ENCODE measurements at regions not wholly inside any gene's neighbourhood (a gene's known extent, or its start where the extent isn't known, plus 50 kb on each side); places are given as distances from the start of the nearest gene placed in this dataset.
A peak's percentile ranks its signal among the peaks of the same experiment; 100 is the strongest.

GRCh38 chr7:130931423-130931822 is 197.4 kb upstream of the KLF14 start:
- no peak for DNase-seq

GRCh38 chr7:130932088-130932487 is 198.1 kb upstream of the KLF14 start:
- DNase-seq: no peak

- DNase-seq: no peak
Observed at GRCh38 chr7:130932667-130933432, 198.8 kb upstream of the KLF14 start.

GRCh38 chr7:130933919-130934318 is 199.9 kb upstream of the KLF14 start:
- DNase-seq: no peak

DNA sequence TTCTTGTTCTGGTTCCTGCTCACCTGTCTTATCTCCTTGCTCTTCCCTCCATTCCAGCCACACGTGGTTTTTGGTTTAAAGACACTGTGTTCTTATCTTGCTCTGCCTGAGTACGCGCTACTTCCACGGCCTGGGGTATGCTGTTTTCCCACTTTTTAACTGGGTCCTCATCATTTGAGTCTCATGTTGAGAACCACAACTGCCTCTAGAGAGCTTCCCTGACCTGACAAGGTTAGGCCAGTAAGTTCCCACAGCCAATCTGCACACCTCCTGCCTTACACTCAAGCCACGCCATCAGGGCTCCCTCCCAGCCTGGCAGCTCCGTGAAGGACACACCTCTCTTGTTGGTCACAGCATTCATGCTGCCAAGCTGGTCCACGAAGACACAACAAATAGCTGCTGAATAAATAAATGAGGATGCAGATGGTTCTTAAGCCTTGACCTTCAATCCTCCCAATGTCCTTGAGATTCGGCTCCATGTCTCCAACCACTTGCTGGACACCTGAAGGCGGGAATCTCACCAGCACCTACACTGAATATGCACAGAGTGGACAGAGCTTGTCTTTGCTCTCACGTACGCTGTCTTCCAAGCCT is 201.7 kb upstream of the KLF14 start:
- no peak for DNase-seq

DNA sequence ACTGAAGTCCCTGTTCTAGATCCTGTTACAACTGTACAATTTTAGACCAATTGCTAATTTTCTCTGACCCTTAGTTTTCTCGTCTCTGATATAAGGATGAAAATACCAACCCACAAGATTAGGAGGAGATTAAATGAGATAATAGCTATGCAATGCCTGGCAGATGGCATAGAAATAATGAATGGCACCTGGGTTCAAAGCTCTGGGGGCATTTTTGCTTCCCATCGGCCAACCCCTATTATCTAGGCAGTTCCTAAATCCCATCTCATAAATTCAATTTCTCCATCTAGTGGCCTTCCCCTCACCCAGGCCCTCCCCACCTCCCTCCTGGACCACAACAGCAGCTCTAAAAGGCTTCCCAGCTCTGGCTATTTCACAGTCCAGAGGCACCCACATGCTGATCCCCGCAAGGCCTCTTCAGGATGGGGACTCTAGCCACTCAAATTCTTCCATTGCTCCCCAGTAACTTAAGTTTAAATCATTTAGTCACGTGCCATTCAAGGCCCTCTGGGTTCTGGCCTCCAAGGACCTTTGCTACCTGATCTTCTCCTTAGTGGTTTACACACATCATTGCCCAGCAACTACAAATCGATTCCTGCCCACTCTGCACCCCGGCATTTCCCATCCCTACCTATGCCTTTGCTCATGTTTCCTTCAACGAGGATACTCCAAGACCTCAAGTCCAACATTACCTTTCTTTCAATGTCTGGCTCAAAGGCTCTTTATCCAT is 202.4 kb upstream of the KLF14 start:
- no peak for DNase-seq

DNA sequence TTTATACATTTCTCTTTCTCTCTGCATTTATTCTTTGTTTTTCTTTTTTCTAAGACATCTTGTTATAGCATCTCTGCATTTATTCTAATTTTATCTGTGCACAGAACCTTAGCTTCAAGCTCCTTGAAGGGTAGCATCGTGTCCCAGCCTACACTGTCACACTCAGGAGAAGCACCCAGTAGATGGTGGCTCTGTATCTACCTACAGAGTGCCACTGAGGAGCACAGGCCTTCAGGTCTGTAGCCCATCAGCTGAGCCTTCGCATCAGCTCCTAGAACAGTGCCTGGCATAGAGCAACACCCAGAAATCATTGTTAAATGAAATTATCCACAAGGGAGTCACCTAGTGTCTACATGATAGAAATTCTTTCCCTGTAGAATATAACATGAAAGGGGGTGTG is 203.0 kb upstream of the KLF14 start:
- no peak for DNase-seq

DNA sequence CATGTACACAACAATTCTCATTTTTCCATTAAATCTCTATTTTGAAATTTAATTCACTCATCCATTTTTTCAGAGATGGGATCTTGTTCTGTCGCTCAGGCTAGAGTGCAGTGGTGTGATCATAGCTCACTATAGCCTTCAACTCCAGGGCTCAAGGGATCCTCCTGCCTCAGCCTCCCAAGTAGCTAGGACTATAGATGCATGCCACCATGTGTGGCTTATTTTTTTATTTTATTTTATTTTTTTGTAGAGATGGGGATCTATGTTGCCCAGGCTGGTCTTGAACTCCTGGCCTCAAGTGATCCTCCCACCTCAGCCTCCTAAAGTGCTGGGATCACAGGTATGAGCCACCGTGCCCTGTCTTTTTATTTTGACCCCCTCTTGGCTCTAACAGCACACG is 203.8 kb upstream of the KLF14 start:
- no peak for DNase-seq

DNA sequence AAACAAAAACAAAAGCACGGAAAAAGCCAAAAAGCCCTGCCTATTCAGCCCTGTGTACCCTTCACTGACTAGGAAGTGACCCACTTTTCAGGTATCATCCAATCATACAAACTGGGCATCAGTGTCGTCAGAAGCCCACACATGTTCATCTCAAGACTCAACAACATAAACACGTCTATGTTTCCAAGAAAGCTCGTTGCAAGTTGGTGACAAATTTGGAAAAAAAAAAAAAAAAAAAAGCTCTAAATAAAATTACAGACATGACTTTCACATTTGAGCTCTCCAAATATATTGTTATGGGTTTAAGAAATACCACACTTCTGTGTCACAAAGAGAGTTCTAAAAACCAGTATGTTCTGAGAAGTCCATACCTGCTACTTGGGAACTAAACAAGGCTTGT is 204.7 kb upstream of the KLF14 start:
- no peak for DNase-seq

- DNase-seq: no peak
Observed at GRCh38 chr7:130939321-130940095, 205.5 kb upstream of the KLF14 start.

DNA sequence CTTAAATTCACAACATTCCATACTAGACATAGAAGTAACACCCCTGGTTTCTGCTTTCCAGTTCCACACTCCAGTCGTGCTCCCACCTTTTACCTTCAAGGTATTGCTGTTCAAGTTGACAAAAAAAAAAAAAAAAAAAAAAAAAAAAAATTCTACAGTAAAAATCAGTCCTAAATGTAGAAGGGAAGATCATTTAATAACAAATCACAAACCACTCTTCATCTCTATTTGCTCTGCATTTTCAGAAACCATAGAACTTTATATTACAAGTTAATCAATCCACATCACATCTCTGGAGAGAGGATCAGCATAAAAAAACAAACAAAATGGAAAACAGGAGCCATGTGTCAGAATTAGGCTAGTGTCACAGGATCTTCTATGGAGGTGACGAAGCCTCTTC is 206.3 kb upstream of the KLF14 start:
- DNase-seq: no peak

- no peak for DNase-seq
Observed at GRCh38 chr7:130940907-130941306, 206.9 kb upstream of the KLF14 start.

GRCh38 chr7:130941322-130942210 is 207.6 kb upstream of the KLF14 start:
- peak; percentile 63 for DNase-seq

DNA sequence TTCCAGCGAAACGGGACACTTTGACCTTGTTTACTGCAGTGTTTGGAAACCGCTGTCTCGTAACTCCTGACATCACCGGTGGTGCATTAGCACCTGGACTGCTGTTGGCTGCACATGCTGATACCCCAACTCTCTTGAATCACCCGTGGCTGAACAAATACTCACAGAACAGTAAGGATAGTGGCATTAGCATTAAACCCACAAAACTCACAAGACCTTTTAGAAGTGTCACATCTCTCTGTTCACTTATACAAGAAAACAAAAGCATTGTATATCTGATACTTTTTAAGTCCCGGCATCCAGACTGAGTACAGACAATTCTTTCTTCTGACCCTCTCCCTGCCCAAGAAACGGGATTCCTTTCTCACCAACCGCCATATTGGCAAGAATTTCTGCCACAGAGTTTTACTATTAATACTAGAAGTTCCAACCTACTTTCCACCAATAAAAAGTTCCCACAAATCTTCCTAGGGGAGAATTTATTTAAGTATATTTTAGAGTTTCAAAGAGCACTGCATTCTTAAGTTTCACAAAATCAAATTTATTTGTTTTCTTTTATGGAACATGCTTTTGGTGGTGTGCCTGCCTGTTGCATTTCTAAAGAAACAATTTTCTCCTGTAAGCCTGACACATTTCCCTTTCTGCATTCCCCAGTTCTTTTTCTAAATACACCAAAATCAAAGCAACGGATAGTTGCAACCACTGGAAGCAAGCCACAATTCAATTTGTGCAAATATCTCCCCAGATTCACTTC is 208.4 kb upstream of the KLF14 start:
- no peak for DNase-seq

DNA sequence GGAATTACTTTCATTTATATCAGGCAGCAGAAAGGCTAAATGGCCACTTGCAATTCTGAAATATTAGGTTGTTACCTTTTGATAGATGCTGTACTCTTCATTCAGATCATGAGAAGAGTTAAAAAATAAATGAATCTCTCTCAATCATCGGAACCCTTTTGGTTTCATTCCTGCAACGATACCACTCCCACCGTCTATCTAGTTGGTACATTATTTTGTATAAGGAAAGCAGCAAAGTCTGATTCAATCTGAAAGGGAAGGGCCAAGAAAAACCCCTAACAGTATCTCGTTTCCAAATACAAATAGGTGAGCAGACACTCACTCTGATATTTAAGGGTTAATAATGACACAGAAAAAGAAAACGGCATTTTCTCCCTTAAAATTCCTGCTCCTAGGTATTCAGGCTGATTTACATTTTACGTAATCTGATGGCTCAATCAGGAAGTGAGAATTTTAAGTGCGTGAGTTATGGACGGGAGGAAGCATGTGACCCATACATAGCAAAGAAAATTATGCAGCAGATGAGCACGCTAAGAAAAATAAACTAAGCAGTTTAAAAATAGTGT is 209.4 kb upstream of the KLF14 start:
- DNase-seq: no peak

DNA sequence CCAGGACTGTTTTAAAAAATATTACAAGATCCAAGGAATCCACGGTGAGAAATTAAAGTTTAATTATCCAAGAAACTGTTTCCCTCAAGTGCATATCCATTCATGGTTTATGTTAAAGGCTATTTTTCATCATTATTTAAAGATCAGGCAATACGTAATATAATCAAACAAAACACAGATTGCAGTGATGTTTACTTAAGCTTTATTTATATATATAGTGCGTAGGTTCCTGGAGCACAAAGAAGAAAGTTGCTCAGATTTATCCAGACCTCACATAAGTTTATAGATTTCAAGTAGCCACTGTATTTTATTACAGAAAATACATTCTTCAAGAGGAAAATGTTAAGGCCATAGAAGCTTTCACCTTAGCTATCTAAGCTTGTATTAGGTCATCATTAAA is 210.0 kb upstream of the KLF14 start:
- no peak for DNase-seq

DNA sequence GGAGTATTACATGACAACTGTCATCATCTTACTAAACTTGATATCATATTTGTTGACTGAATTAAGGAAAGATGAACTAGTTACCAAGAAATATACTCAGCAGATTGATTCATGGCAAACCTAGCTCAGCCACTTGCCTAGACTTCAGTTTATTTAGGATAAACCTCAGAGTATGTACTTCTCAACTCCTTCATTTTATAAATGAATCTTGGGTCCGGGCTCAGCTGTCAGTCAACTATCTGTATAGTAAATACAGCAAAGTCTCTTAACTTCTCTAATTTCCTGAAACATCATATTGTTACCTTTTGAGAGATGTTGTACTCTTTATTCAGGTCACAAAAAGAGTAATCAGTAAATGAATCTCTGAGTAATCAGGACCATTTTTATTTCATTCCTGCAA is 211.0 kb upstream of the KLF14 start:
- DNase-seq: no peak

DNA sequence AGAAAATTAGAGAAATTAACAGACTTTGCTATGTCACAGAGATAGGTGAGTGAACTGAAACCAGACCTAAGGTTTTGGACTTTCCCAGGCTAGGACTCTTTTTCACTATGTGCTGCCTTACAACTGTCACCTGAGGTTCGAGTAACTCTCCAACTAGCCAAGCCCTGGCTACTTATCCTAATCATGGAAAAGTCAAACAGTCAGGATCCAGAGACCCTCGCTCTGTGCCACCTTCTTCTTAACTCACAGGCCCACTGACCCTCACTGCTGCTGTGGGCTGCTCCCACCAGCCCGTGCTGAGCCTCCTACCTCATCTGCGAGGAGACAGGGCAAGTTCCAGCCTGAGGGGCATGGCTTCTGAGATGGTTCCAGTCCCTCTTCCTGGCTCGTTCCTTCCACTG is 211.4 kb upstream of the KLF14 start:
- no peak for DNase-seq

DNA sequence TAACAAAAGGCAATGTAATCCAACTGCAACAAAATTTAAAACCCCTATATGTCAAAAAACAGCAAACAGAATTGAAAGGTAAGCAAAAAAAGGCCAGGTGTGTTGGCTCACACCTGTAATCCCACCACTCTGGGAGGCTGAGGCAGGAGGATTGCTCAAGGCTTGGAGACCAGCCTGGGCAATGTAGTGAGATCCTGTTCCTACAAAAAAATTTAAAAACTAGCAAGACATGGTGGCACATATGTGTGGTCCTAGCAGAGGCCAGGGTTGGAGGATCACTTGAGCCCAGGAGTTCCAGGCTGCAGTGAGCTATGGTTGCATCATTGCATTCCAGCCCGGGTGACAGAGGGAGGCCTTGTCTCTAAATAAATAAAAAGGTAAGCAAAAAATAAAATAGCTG is 212.1 kb upstream of the KLF14 start:
- DNase-seq: no peak

DNA sequence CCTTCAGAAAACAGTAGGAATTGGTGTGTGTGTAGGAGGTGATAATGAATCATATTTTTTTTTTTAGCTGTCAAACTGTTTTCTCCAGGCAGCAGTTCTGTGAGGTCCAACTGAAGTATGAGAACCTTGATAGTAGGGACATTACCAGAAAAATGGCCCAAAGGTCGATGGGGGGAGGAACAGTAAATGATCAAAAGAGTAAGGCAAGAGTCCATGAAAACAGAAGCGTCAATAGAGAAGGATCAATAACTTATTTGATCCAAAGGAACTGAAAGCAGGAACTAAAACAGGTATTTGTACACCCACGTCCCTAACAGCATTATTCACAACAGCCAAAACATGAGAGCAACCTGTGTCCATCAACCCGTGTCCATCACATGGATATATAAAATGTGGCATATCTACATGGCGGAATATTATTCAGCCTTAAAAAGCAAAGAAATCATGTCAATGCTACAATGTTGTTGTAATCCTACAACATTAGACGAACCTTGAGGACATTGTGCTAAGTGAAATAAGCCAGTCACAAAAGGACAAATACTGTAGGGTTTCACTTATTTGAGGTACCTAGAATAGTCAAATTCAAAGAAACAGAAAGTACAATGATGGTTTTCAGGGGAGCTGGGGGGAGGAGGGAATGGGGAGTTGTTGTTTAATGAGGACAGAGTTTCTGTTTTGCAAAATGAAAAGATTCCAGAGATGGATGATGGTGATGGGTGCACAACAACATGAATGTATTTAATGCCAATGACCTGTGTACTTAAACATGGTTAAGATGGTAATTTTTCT is 214.0 kb upstream of the KLF14 start:
- DNase-seq: no peak

Measured in femur (tissue), 1 donor.